GM12878 (cell line): ENCODE measurements at regions not wholly inside any gene's neighbourhood (a gene's known extent, or its start where the extent isn't known, plus 50 kb on each side); places are given as distances from the start of the nearest gene placed in this dataset.

Experiments
- ATAC-seq: fragments of 200-7000 bp; cut with Tn5 transposase; 3 replicates; pipeline ENCODE4 v1.9.1; 2020; ENCODE audit warnings: mild to moderate bottlenecking, moderate library complexity
- BruUV-seq: library from RNA; stranded (reverse); fragments of 400-500 nt; replicated peaks from 2 replicates; lab custom pipeline; 2021; lab: Mats Ljungman, UMichigan
- CTCF ChIA-PET: fragments of 300-600 bp; sonication (Branson Sonifier 250); formaldehyde crosslinking; extraction: SDS; loops from one replicate; lab custom pipeline; 2021; ENCODE audit warnings: inconsistent platforms; lab: Yijun Ruan, JAX
- POLR2A ChIA-PET: fragments of 350-600 bp; formaldehyde crosslinking; extraction: SDS; loops from one replicate; lab custom pipeline; 2021; ENCODE audit warnings: inconsistent platforms; lab: Charles Lee
- RAD21 ChIA-PET: fragments of 300-600 bp; sonication (Branson Sonifier 250); formaldehyde crosslinking; loops from one replicate; lab custom pipeline; 2023; ENCODE audit warnings: antibody characterized with exemption; ENCODE audit not compliant: unreplicated experiment; lab: Charles Lee
- SMC1A ChIA-PET: fragments of 300-600 bp; sonication (Branson Sonifier 250); formaldehyde crosslinking; loops from one replicate; lab custom pipeline; 2023; ENCODE audit not compliant: unreplicated experiment, uncharacterized antibody; lab: Charles Lee
- DNase-seq: peaks from one replicate; pipeline ENCODE4 v3.0.0-alpha.2; 2011; ENCODE audit warnings: low read depth, low spot score
- FAIRE-seq: peaks from 3 replicates; lab custom pipeline; 2011; peaks lifted over from hg19 to GRCh38; lab: Jason Lieb, UNC
- H2AFZ ChIP-seq: 2 replicates; pipeline ENCODE4 v1.6.0; 2011; ENCODE audit warnings: low read depth, low read length, control low read depth; ENCODE audit not compliant: control insufficient read depth
- H3K27ac ChIP-seq: 2 replicates; pipeline ENCODE4 v1.5.1; 2011; ENCODE audit warnings: control low read depth; ENCODE audit not compliant: control insufficient read depth, insufficient read depth
- H3K27me3 ChIP-seq, 2 experiments: replicated peaks in 1 of 2; 2 replicates each; pipeline versions ENCODE4 v1.6.0 to v1.6.1; 2011; ENCODE audit warnings: low read length in 1 of 2; ENCODE audit not compliant: control insufficient read depth in 2 of 2, insufficient read depth in 2 of 2
- H3K36me3 ChIP-seq, 2 experiments: 2 replicates each; pipeline ENCODE4 v1.5.1; 2011; ENCODE audit warnings: low read length in 1 of 2; ENCODE audit not compliant: control insufficient read depth in 2 of 2, insufficient read depth in 2 of 2
- H3K4me1 ChIP-seq: 2 replicates; pipeline ENCODE4 v1.6.1; 2011; ENCODE audit warnings: mild to moderate bottlenecking, low read length, moderate library complexity, mixed read lengths; ENCODE audit not compliant: control insufficient read depth, insufficient read depth
- H3K4me2 ChIP-seq: 2 replicates; pipeline ENCODE4 v1.6.0; 2011; ENCODE audit warnings: control low read depth; ENCODE audit not compliant: control insufficient read depth, insufficient read depth
- H3K4me3 ChIP-seq: fragments of 200-600 bp; sonication (generic); 2 replicates; pipeline ENCODE4 v1.5.1; 2016
- H3K79me2 ChIP-seq: 2 replicates; pipeline ENCODE4 v1.6.0; 2011; ENCODE audit warnings: low read length; ENCODE audit not compliant: control insufficient read depth, insufficient read depth
- H3K9ac ChIP-seq: 2 replicates; pipeline ENCODE4 v1.8.0; 2011; ENCODE audit warnings: low read length, control low read depth, mixed read lengths; ENCODE audit not compliant: control insufficient read depth, insufficient read depth
- H3K9me3 ChIP-seq: replicated peaks from 3 replicates; pipeline ENCODE4 v1.5.1; 2011; ENCODE audit warnings: mild to moderate bottlenecking, low read length; ENCODE audit not compliant: control insufficient read depth, insufficient read depth
- H4K20me1 ChIP-seq: 2 replicates; pipeline ENCODE4 v1.6.0; 2011; ENCODE audit not compliant: control insufficient read depth, insufficient read depth
- BACH1 ChIP-seq: fragments of 450-650 bp; IDR thresholded peaks from 2 replicates; pipeline ENCODE4 v1.6.1; 2017; ENCODE audit warnings: mild to moderate bottlenecking, borderline replicate concordance
- RBBP5 ChIP-seq: fragments of 200-600 bp; sonication (generic); conservative IDR thresholded peaks from 2 replicates; pipeline ENCODE4 v1.6.1; 2016
- TARDBP ChIP-seq: IDR thresholded peaks from 2 replicates; pipeline ENCODE4 v1.6.1; 2016; ENCODE audit warnings: borderline replicate concordance
- WGBS: methylation state at CpG from one replicate; pipeline ENCODE4 v1.1.6; 2016; ENCODE audit warnings: low lambda C conversion rate; ENCODE audit not compliant: insufficient replicate concordance, insufficient coverage; ENCODE audit errors: missing lambda C conversion rate; 5-methylcytosine and 5-hydroxymethylcytosine counted together
- in situ Hi-C: fragments of 300-500 bp; cut with MboI; formaldehyde crosslinking; loops from 9 replicates; pipeline ENCODE4 v1.14.3; 2018; ENCODE audit warnings: mixed read lengths
- intact Hi-C: fragments of 100-400 bp; cut with micrococcal nuclease; formaldehyde crosslinking; loops from one replicate; pipeline ENCODE4 v1.14.2; 2022; ENCODE audit not compliant: unreplicated experiment
- TF ChIP-seq, protein P1 (sequence below): fragments of 450-650 bp; IDR thresholded peaks from 2 replicates; pipeline ENCODE4 v1.6.1; 2018; ENCODE audit warnings: borderline replicate concordance, mild to moderate bottlenecking; ENCODE audit not compliant: partially characterized antibody
- TF ChIP-seq, protein P2 (sequence below): fragments of 450-650 bp; IDR thresholded peaks from 2 replicates; pipeline ENCODE4 v1.6.1; 2014; ENCODE audit warnings: mild to moderate bottlenecking

DNA sequence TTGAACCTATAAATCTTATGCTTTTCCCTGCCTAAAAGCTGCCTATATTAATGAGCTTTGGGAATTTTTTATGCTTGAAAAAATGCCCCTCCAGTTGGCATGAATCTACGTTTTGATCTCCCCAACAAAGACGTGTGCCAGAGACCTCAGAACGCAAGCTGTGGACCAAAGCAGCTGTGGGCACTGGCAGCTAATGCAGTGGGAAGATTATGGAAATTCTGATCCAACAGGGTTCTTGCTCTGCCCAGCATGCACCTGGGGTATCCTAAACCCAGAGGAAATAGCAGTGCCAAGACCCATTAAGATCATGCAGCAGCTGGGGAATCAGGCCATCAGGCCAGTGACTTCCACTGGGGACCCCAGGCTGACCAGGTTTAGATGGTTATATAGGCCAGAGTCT, 423.0 kb downstream of the ZBBX start:
- no peak for ATAC-seq
- Histone ChIP-seq H3K4me2 (no peak overlapping the region), H3K27ac (no peak overlapping the region), H3K9ac (no peak overlapping the region), H3K36me3 (no peaks in the 10 kb centered on the region), H3K27me3 (no peaks in the 10 kb centered on the region), H2AFZ (no peak overlapping the region), H3K4me3 (no peak overlapping the region), H3K79me2 (no peaks in the 10 kb centered on the region), H3K4me1 (no peaks in the 10 kb centered on the region), H3K9me3 (no peaks in the 10 kb centered on the region), H4K20me1 (no peaks in the 10 kb centered on the region)
- in situ Hi-C loops, result no loop called here
- ChIA-PET CTCF (no interaction called here), POLR2A (no interaction called here), RAD21 (no interaction called here), SMC1A (no interaction called here)
- intact Hi-C loops, result no loop called here
- TF ChIP-seq RBBP5, result no peak
- TF ChIP-seq, protein P1, sequence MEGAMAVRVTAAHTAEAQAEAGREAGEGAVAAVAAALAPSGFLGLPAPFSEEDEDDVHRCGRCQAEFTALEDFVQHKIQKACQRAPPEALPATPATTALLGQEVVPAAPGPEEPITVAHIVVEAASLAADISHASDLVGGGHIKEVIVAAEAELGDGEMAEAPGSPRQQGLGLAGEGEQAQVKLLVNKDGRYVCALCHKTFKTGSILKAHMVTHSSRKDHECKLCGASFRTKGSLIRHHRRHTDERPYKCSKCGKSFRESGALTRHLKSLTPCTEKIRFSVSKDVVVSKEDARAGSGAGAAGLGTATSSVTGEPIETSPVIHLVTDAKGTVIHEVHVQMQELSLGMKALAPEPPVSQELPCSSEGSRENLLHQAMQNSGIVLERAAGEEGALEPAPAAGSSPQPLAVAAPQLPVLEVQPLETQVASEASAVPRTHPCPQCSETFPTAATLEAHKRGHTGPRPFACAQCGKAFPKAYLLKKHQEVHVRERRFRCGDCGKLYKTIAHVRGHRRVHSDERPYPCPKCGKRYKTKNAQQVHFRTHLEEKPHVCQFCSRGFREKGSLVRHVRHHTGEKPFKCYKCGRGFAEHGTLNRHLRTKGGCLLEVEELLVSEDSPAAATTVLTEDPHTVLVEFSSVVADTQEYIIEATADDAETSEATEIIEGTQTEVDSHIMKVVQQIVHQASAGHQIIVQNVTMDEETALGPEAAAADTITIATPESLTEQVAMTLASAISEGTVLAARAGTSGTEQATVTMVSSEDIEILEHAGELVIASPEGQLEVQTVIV, result no peak
- TF ChIP-seq, protein P2, sequence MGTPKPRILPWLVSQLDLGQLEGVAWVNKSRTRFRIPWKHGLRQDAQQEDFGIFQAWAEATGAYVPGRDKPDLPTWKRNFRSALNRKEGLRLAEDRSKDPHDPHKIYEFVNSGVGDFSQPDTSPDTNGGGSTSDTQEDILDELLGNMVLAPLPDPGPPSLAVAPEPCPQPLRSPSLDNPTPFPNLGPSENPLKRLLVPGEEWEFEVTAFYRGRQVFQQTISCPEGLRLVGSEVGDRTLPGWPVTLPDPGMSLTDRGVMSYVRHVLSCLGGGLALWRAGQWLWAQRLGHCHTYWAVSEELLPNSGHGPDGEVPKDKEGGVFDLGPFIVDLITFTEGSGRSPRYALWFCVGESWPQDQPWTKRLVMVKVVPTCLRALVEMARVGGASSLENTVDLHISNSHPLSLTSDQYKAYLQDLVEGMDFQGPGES, result no peak
- no peak for TF ChIP-seq BACH1
- no peak for TF ChIP-seq TARDBP
- FAIRE-seq, result no peak
- 26% methylated on average over 3 of the region's 3 CpGs for WGBS
- no peak for DNase-seq
- no TSS peak for BruUV-seq
